Fibroblast of peridontal ligament (primary cell): ENCODE measurements at regions not wholly inside any gene's neighbourhood (a gene's known extent, or its start where the extent isn't known, plus 50 kb on each side); places are given as distances from the start of the nearest gene placed in this dataset.

ENCODE experiments used
- DNase-seq: peaks from one replicate; pipeline ENCODE4 v3.0.0-alpha.2; 2010; ENCODE audit errors: extremely low read depth

DNA sequence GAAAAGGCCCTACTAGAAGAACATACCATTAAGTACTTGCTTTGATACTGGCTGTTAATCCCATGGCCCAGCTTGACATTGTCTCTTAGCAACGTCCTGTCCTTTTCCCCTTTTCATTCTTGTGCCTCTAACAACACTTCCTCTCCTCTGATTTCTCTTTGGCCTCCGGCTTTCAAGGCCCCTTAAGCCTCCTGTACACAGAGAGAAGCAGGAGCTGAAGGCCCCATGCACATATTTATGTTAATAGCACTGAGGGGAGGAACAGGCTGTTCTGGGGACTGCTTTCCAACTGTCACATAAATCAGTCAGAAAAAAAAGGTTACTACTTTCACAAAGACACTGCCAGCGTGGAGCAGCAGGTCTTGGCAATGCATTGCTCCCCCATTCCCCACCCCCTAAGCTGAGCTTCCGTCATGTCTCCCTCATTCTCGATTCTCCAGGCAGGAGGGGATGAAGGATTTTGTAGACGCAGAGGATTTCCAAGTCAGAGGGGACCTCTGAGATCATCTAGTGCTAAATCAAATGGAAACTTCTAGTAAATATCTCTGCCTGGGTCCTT lies 257.4 kb upstream of the ADAMTS9 start:
- DNase-seq: no peak

DNA sequence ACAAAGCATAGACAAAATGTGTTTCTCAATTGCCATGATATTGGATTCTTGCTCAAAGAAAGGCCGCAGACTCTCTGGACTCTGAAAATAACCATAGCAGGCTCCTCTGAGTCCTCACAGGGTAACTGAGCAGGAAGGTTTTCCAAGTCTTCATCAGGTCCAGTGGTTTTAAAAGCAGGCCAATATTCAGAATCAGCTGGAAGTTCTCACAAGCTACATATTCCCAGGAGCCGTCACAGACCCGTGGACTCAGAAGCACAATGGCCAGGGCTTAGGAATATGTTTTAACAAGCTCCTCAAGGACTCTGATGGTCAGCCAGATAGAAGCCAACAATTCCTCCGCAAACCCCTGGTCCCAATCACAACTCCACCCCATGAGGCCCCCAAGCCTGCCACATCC lies 256.1 kb upstream of the ADAMTS9 start:
- DNase-seq: no peak

DNA sequence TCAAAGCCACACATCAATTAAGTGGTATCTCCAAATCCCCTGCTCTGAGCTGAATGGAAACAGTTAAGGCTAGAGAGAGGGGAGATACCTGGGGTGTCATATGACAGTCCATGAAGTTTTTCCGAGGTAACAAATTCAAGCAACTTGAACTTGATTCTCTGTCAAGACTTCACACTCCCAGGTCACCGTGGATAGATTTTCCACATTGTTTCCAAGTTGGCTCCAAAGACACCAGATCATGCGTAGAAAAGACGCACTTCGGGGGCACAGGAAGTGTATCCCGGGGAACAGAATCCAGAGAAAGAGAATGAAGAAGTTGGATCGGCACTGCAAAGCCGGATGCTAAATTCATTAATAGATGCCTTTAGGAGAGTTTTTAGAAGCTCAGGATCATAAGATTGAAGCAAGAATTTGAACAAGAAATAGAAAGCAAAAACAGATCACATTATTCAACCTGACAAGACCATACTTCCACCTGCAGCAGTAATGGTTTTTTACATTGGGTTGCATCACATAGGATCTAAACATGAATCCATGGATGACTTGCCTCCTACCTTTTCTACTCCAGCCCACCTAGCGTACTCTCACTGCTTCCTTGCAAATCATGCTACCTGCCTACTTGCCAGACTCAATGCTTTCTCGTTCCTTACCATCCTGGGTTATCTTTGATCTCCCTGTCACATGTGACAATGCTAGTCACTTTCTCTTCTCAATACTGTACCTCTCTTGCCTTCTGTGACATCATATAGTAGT lies 253.0 kb upstream of the ADAMTS9 start:
- no peak for DNase-seq

DNA sequence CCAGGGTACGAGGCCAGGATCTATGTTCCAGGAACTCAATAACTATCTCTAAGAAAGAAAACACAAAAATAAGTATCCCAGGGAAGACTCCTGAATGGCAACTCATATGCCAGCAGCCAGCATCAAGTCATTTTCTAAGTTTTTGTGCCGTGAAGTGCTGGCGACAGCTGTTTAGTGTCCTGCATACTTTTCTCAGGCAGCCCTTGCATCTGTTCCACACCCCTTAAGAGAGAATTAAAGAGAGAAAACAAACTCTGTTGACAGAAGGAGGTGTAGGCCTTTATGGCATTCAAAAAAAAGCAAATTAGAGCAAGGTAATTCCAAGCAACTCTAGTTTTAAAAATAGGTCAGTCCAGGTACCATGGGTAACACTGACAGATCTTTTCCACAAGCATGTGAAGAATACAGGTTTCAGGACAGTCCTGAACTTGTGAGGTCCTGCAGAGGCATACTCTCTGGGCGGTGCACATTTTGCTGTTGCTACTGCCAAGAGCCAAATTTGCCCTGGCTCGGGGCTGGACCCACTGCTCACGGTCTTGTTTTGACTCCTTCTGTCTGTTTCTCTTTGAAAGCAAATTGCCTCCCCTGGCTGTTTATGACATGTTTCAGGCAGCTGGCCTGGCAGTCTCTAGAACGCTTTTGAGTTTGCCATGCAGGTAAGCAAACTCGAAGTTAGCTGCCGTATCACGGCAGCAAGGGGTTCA lies 252.1 kb upstream of the ADAMTS9 start:
- no peak for DNase-seq

DNA sequence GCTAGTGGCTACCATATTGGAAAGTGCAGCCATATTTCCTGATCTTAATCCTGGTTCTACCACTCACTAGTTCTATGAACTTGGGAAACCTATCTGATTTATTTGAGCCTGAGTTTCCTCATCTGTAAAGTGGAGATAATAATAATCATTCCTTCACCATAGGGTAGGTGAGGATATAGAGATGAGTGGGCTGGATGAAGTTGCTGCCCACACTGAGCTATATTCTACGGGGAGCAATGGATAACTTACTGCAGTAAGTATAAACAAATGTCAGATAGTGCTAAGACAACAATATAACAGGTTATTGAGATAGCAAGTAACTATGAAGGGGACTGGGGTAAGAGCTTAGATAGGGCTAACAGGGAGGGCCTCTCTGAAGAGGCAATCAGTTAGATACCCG lies 251.5 kb upstream of the ADAMTS9 start:
- DNase-seq: no peak

DNA sequence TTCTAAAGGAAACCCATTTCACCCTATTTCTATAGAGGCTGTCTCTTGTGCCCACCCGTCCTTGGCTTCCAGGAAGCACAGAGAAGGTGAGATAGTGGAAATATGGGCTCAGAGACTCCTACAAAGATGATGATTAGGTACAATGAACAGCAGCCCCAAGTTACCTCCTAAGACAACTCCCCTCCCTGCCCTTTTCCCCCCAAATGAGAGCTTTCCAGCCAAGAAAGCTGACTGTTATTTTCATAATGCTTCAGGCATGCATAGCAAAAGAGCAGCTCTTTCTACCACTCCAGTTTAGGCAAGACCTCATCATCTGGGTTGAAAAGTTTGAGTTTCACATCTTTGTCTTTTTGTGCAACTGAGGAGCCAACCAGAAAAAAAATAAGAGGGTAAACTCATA lies 248.8 kb upstream of the ADAMTS9 start:
- DNase-seq: no peak

DNA sequence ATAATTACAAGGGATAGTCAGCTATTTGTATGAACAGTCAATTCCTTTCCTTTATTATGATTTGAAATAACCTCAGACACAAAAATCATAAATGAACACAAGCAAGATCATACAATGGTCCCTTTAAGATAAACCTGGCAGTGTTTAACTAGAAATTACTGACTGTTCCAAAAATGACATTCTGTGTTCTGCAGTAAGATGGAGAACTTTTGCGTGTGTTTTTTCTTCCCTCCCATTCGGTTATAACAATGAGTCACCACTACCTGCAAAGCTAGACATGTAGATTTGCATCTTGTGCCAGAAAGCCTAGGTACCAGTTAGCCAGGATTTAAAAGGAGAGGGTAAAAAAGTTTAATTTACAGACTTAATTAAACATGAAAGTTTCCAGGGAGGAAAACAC lies 248.2 kb upstream of the ADAMTS9 start:
- no peak for DNase-seq

DNA sequence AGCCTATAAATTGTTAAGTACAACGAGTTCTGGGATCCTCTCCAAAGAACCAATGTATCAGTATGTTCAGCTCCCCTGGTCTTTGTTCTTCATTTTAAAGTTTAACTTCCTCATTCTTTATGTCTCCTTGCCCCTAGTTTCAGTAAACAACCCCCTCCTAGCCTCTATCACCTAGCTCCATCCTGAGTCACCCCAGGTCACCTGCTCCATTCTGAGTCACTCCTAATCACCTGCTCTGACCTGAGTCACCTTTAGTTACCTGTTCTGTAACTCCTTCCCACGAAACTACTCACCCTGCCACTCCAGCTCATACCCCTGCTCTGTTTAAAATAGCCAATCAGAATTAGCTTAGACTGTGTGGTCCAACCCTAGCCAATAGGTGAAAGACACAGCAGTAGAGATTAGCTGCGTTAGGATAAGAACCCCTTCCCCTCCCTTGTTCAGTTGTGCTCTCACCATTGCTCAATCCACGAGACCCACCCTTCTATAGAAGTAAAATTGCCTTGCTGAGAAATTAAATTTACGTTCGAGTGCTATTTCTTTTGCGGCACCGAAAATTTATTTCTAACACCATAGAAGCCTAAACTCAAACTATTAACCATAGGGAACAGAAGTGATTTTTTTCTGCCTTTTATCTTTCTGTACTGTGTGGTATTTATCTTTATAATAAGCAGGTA lies 245.0 kb upstream of the ADAMTS9 start:
- no peak for DNase-seq

DNA sequence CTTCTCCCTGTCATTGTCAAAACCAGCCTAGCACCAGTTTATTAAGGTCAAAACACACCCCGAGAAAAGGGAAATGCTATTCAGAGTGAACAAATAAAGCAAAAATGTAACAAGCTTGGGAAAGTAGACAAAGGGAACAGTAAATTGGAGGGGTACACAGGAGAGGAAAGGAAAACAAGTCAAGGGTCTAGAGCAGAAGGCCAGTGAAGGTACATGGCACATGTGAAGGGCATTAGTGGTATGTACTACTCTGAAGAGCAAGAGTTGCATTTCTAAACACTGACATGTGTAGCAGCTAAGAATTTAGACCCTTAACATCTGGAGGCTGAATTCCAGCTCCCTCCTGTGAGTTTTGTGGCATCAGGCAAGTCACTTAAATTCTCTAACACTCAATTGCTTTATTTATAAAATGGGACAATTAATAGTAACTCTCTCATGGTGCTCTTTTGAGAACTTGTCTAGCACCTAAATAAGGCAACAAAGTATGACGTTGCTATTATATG lies 244.3 kb upstream of the ADAMTS9 start:
- no peak for DNase-seq

DNA sequence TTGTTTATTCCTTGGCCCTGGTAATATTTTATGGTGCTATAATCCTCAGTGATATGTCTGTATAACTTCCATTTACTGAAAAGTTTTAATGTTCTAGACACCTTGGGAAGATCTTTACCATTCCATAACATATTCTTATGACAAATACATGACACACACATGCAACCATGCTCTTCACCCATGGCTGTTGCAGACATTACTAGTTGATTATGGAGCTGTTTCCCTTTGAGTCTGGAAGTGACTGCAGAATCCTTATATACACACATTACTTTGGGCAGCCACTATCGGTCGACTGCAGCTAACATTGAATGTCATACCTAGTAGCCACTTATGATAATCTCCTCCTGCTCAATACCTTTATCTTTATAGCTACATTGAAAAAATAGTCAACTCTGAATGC lies 243.1 kb upstream of the ADAMTS9 start:
- DNase-seq: no peak

DNA sequence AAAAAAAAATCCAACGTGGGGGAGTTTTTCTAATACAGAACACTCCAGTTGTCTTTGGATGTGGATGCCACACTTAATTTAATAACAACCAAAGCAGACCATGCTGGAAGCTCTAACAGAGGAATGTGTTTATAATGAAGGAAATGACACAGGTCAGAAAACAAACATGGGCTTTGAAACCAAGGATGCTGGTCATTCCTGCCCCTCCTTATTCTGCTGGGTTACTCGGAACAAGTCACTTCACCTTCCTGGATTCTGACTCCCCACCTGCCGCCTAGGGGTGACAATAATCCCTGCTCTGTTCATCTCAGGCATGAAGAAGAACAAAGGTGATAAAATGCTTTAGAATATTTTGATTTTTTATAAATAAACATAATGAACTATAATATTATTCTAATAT lies 240.9 kb upstream of the ADAMTS9 start:
- no peak for DNase-seq

DNA sequence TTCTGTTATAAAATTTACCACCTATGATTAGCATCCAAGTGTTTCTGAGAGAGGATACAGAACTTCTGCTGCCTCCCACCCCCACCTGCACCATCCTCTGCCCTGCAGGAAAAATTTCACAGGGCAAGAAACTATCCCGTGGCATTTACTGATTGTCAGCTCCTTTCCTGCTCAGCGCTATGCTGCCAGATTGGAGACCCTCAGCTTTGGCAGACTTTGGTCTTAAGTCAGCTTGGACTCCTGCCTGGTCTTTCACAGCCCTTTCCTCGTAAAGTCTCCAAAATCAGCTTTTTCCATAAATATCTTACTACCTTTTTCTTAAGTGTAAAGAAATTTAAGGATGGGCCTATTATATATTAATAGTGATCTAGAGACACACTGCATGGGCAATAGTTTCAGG lies 239.9 kb upstream of the ADAMTS9 start:
- no peak for DNase-seq

DNA sequence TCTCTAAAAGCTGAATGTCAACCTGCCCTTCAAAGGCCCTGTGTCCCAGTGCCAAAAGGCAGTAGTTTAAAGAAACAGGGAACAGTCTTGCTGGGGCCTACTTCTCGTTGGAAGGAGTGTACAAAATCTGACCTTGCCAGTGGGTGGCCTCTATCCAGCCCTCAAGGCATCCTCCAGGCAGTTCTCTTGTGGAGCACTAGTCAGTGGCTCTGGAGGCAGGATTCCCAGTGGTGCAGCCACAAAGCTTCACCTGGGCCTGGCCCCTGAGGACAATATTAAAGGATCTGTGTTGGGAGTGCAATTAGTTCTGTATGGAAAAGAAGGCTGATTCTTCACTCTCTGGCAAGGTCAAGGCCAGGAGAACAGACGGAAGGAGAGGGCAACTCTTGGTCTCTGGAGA lies 237.8 kb upstream of the ADAMTS9 start:
- DNase-seq: no peak

DNA sequence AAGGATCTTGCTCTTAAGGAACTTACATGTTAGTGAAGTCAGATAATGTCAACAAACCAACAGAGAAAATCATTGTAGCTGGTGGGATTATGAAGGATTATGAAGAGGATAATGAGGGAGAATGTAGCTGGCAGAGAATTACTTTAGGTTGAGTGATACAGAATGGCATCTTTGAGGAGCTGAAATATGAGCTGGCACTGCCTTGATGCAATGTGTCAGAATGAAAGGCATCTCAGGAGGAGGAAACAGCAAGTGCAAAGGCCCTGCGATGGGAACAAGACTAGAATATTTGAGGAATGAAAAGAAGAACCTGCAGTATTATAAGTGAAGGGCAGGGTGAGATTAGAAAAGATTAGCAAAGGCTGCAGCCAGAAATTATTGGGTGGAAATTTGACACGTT lies 237.2 kb upstream of the ADAMTS9 start:
- no peak for DNase-seq

DNA sequence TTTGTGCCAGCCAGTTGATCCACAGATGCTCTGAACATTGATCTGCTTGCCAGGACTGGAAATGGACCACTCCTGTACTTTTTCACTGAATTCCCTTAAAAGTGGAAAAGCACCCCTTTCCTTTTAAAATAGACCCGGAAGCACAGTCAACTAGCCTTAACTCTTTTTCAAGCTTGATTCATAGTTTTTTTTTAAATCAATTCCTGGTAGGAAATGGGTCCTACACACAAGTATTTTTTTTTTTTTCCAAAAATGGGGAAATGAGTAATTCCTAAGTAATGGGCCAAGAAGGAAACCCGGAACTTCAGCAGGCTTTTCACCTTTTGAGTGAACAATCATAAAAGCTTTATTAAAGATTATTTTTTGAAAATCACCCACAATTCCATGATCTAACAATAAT lies 234.4 kb upstream of the ADAMTS9 start:
- DNase-seq: no peak

DNA sequence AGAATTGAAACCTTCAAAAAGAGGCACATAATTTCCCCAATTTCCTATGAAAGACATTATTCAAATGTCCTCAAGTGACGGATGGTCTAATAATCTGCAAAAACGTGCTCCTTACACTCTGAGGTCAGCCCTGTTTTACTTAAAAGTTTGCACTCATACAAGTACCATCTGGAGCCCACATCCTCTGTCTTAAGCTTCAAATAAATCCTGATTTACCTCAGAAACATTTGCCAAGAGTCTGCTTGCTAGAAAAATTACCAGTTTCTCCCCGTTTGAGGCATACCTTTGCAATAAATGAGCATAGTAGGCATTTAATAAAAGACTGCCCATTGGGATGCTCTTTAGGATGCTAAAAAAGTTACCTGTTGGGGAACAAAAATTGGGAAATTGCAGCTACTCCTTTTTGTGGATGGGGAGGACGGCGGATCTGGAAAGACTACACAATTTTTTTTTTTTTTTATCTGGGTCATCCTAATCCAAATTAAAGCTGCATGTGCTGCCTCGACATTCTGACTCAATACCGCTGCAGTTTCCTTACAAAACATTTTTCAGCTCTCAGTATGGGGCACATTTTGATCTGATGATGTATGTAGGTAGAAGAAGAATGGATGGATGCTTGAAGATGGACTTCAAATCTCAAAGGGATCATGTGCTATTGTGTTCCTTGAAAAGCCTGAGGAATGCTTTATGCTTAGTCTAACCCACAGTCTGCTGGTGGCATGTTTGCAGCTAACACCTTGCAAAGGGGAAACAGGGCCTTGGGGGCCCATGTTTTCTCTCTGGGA lies 233.7 kb upstream of the ADAMTS9 start:
- DNase-seq: no peak

DNA sequence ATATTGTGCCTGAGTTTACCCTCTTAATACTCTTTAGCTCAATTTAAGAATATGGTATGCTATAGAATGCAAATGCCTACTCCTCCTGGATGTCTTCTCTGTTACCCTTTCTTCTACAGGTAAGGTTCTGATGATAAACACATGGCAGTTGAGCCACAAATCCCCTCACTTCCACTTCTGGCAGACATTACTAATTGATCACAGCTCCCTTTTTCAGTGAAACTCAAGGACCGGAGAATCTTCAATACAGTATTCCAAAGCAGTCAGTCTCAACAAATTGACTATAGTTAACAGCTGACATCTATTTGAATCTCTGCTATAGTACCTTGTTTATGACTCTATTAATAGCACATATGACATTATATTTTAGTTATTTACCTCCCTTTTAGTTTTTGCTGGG lies 232.1 kb upstream of the ADAMTS9 start:
- no peak for DNase-seq

DNA sequence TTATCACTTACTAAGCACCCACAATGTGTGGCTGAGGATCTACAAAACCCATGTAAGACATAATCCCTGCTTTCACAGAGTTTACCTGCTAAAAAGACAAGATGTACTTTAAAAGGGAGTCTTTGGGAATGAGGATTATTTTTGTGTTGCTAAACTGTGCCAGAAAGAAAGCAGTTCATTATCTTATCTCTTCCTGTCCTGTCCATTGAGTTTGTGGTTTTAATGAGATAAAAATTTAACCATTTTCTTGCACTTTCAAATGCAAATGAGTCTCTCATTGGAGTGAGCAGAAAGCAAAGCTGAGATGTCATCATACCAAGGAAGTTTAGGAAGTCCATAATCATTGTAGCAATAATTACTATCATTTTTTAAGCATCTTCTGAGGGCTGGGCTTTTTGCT lies 231.2 kb upstream of the ADAMTS9 start:
- DNase-seq: no peak

DNA sequence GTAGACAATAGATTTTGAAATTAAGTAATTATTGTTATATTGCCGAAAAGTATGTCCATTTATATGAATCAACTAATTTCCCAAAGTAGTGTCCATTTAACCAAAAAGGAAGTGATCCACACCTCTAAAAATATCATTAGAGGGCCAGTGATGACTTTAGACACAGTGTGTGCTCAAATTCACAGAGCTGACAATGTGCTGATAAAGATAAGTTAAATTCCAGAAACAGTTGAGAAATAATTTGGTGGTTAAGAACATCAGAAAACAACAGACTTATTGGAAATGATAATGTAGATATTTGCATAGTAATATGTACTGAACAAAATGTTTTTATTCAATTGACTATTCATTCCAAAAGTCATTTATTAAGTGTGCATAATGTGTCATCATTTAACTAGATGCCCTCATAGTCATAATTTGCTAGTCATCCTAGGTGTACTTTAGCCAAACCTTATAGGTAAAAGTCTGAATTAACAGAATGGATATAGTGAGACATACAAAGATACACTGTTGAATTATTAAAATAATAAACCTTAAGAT lies 230.2 kb upstream of the ADAMTS9 start:
- no peak for DNase-seq

DNA sequence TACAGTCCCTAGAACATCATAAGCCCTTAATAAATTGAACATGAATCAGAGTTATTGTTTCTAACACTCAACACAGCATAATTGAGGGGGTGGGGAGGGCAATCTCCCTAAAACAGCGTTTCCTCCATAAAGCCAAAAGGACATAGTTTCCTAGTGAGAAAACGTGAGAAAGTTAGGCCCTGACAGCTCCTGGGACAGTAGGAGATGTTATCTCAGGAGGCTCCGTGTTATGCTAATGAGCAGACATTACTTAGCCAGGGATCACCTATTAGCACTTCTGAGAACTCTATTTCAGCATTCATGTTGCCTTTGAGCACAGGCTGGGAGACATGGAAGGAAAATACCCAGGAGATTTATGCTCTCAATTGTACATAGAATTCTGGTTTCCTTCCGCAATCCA lies 229.1 kb upstream of the ADAMTS9 start:
- no peak for DNase-seq

DNA sequence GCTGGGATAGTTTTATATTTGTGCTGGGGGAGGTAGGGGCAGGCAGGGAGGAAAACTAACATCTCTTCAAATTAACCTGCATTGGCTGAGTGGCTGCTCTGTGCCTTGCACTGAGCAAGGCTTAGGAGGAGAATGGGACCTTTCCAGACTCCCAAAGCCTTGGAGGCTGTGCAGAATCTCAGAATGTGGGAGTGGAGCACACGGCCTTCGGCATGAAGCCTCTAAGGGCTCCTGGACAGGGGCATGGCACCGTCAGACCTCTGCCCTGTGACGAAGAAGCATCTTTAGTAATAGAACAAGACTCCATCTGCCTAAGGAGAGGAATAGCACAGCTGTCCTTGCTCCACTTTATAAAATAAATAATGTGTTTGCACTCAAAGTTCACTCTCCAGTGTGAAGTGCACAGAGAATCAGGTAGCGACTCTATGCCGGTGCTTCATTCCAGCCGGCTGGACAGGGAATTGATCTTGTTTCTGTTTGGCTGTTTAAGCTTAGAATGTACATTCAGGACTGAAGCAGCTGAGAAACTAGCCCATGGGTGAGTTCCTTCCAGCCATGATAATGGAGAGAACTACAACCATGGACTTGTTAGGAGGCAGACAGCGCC lies 228.5 kb upstream of the ADAMTS9 start:
- no peak for DNase-seq
